G401 (cell line): ENCODE measurements at regions not wholly inside any gene's neighbourhood (a gene's known extent, or its start where the extent isn't known, plus 50 kb on each side); places are given as distances from the start of the nearest gene placed in this dataset.
"Not testable (repeated sequence)": the region's sequence is repeated elsewhere in the genome, so short reads cannot be mapped to it uniquely, and the experiment has no call there.

Experiments used
- DNase-seq: peaks from one replicate; pipeline ENCODE4 v3.0.0-alpha.2; 2015; ENCODE audit warnings: low spot score
- in situ Hi-C: cut with HindIII; loops from 2 replicates; pipeline ENCODE4 v1.10.0; 2016; ENCODE audit warnings: low sequenced_read_pairs, mixed read lengths

DNA sequence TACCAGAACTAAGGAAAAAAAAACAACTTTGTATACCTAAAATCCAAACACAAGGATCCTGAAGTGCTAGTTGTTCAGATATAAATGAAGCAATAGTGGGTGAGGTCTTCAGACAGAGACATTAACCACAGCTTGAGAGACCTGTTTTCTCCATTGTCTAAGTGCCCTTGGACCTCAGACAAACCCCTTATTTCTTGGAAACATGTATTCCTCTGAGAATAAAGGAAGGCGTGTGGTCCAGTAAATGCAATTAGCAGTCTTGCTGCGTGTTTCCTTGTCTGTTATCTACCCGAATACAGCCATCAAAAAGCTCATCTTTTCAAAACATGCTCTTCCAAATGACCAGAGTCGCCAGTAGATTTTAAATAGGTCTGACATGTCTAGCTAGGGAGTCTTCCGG is 291.1 kb upstream of the NFIA start:
- DNase-seq: no peak
- in situ Hi-C loops: no loop called here

DNA sequence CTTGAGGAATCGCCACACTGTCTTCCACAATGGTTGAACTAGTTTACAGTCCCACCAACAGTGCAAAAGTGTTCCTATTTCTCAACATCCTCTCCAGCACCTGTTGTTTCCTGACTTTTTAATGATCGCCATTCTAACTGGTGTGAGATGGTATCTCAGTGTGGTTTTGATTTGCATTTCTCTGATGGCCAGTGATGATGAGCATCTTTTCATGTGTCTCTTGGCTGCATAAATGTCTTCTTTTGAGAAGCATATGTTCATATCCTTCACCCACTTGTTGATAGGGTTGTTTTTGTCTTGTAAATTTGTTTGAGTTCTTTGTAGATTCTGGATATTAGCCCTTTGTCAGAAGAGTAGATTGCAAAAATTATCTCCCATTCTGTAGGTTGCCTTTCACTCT is 309.3 kb upstream of the NFIA start:
- in situ Hi-C loops, DNase-seq: not testable (repeated sequence)

DNA sequence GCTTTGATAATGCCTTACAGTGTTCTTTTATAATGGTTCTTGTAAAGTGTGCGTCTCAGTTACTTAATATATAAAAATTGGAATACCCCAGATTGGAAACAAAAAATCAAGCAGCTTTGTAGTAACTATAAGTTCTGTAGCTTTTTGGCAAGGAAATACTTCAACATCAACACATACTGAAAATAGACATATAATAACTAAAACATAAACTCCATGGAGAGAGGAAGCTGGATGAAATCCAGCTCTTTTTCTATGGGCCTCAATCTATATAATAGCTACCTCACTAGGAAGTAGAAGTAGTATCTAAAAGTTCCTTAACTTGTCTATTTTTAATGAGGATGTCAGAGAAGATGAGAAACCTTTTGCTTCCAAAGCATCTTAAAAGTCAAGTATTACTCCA is 313.3 kb upstream of the NFIA start:
- no peak for DNase-seq
- in situ Hi-C loops: no loop called here

DNA sequence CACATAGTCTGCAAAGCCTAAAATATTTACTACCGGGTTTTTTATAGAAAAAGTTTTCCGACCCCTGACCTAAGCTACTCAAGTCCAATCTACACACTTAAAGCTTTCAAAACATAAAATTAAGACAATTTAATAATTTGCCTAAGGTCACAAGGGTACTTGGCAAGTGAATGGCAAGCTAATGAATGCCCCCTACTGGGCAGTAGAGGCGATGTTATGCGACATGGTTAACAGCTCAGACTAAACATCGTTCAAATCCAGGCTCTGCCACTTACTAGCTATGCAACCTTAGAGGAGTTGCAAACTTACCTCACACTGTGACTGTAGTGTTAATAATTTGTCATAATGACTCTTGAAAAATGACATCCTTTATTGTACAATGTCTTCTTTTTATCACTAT is 317.2 kb upstream of the NFIA start:
- DNase-seq: no peak

GRCh38 chr1:60764489-60764888 is 317.9 kb upstream of the NFIA start:
- in situ Hi-C loops: no loop called here
- DNase-seq: no peak

More for the DNA sequence above, 317.2 kb upstream of the NFIA start:
- in situ Hi-C loops: no loop called here

GRCh38 chr1:60763741-60764140 is 318.6 kb upstream of the NFIA start:
- DNase-seq: no peak
- in situ Hi-C loops: no loop called here

DNA sequence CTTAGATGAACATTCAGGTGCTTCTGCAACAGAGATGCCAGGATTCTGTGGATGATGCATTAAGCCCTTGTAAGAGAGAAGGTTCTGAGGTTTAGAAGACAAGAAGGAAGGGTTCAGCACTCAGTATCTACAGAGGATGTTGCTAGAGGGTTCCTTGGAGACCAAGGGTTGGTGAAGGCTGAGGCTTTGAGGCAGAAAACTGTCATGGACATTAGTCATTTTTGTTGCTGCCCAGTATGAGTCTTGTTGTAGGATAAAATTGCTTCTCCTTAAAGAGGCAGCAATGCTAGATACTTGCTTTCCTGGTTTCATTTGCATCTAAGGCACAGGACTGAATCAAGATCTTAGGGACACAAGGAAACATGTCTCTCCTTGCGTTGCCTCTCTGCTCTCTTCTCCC is 319.4 kb upstream of the NFIA start:
- in situ Hi-C loops: no loop called here
- no peak for DNase-seq

DNA sequence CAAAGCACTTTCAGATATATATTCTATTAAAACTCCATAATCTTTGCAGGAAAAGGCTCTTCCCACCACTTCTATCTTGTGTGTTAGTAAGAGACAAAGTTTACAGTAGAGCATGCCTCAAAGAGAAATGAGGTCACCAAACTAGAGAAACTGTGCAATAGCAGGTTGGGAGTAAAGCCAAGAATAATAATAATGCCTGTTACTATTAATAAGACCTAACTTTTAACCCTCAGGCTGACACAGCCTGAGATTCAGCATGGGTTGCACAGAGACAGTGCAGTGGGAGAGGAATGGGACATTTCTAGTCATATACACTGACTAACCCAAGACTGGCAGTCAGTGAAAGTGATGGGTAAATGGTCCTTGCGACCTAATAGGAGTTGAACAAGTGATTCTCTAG is 320.2 kb upstream of the NFIA start:
- in situ Hi-C loops: no loop called here
- no peak for DNase-seq

- no peak for DNase-seq
- in situ Hi-C loops: no loop called here
Measured at GRCh38 chr1:60759291-60759690, 323.1 kb upstream of the NFIA start.

DNA sequence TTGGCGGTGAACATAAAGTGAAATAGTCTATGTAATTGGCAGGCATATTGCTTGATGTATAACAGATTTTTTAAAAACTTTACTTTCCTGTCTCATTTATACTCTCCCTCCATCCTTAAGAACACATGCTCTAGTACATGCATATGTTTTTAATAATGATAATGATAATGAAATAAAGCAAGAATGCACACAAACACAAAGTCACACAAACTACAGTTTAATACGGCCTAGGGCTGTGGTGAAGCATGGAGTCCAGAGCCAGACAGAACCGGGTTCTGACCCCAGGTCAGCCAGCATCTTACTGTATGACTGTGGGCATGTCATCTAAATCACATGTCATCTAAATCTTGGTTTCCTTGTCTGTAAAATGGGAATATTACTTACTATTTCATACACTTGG is 324.9 kb upstream of the NFIA start:
- in situ Hi-C loops: no loop called here

DNA sequence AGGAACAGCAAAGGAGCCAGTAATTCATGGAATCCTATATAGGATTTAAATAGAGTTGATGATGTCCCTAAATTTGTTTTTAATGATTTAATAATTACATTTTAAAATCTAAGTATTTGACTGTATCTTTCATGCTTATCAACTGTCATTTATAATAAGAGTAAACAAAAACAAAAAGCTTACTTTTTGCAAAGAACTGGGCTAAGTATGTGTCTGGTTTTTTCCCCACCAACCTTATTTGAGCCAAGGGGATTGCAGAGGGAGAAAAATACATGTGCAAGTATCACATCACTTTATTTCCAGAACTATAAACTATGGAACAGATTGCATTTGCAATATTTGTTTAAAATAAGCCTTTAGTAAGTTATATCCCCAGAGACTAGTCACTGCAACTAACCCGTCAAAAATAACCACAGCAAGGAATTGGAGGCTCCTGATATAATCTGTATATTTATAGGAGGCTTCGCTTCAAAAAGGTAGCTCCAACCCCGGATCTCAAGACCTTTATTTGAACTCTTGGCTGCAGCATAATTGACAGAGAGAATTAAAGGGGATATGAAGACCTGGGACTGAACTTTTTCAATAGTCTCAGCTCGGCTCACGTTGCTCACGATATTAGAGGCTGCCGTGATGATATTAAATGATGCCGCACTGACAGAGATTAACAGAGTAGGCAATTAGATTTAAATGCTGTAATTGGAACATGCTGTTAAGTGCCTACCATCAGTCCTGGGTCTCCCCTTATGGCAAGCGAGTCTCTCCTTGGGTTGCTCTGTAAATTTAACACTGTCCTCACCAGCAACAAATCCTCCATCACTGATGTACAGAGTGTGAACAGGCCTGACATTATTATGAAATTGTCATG is 329.1 kb upstream of the NFIA start:
- in situ Hi-C loops: no loop called here
- no peak for DNase-seq

More for the DNA sequence above, 324.9 kb upstream of the NFIA start:
- DNase-seq: no peak

GRCh38 chr1:60751306-60751705 is 331.1 kb upstream of the NFIA start:
- no peak for DNase-seq
- in situ Hi-C loops: no loop called here

GRCh38 chr1:60747353-60747752 is 335.0 kb upstream of the NFIA start:
- in situ Hi-C loops: no loop called here
- no peak for DNase-seq

DNA sequence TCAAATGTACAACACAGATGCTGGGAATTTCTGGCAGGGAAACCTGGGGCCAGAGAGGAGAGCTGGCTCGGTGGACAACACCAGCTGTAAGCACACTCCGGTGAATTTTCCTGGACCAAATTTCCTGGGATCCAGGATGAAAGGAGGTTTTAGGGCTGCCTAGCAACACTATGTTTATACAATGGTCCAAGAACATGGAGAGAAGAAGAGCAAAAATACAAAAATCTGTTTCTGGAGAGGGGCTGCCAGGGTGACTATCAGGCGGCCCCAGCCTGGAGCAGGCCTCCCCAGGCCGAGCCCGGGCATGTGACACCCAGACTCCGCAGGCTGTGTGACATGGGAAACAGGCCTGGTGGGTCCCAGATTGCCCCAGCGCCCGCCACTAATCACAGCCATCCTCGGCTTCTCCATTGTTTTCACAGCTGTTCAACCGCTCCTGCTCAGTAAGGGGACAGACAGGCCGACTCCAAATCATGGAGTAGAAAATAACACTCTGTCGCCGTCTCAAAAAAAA is 336.0 kb upstream of the NFIA start:
- DNase-seq: no peak
- in situ Hi-C loops: no loop called here

DNA sequence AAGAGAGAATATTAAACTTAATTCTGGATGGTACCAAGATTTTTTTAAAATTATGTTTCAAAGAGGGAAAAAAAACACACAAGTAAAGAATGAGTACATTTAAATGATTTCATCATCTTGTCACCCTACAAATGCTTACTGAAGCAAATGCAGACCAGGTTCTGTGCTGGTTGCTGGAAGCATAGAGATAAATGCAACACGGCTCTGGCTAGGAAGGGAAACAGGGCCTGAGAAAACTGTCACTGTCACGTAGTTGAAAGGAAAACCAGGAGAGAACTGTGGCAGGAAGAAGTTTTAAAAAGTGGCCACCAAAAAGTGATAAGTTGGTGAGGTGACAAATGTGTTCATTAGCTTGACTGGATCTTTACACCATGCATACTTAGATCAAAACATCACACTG is 336.9 kb upstream of the NFIA start:
- in situ Hi-C loops: no loop called here

DNA sequence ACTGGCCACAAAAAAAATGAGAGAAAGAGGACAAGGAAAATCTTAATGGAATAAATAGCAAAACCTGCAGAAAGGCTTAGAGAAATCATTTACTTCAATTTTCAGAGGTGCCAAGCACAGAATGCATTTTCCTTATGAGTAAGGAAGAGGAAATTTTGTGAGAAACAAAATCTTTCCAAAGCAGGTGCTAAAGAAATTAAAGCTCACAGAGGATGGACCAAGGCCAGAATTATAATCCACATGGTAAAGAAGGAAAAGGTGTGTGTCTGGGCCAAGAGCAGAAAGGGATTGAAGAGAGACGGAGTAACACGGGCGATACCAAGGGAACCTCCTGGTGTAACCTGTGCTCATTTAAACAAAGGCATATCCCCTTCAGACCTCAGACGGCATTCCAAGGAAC is 340.0 kb upstream of the NFIA start:
- in situ Hi-C loops: no loop called here
- DNase-seq: no peak

More for the DNA sequence above, 336.9 kb upstream of the NFIA start:
- no peak for DNase-seq

- in situ Hi-C loops: no loop called here
Measured at GRCh38 chr1:60740154-60740553, 342.2 kb upstream of the NFIA start.

DNA sequence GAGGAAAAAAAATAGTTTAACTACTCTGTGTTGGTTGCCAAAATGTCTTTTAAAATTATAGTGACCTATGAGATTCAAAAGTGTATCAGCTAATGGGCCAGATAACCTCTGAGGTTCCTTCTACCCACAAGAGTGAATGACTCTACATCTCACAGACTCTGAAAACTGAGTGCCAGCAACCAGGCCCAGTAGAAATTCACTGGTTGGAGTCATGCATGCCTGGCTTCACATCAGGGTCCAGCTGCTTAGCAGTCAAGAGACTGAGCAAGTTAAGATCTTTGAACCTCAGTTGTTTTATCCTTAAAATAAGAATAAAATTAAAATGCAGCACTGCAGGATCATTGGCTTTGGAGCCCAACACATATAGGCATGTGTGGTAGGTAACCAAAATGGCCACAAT is 342.6 kb upstream of the NFIA start:
- in situ Hi-C loops: no loop called here
- no peak for DNase-seq

More at GRCh38 chr1:60740154-60740553, 342.2 kb upstream of the NFIA start:
- no peak for DNase-seq

GRCh38 chr1:60732977-60733401 is 349.4 kb upstream of the NFIA start:
- no peak for DNase-seq
- in situ Hi-C loops: no loop called here

GRCh38 chr1:60731321-60731720 is 351.0 kb upstream of the NFIA start:
- in situ Hi-C loops: no loop called here
- DNase-seq: no peak

GRCh38 chr1:60727552-60727951 is 354.8 kb upstream of the NFIA start:
- no peak for DNase-seq
- in situ Hi-C loops: no loop called here
